ENCODE measurements at regions not wholly inside any gene's neighbourhood (a gene's known extent, or its start where the extent isn't known, plus 50 kb on each side); places are given as distances from the start of the nearest gene placed in this dataset.
"Not testable (repeated sequence)": the region's sequence is repeated elsewhere in the genome, so short reads cannot be mapped to it uniquely, and the experiment has no call there.

- DNase-seq: no peak
These were observed 161.7 kb upstream of the CDH5 start for GRCh38 chr16:66204756-66205155.

- DNase-seq: no peak
These were observed 163.0 kb upstream of the CDH5 start for GRCh38 chr16:66203476-66203875.

- no peak for DNase-seq
These were observed 167.3 kb upstream of the CDH5 start for GRCh38 chr16:66199189-66199588.

- no peak for DNase-seq
These were observed 167.8 kb upstream of the CDH5 start for GRCh38 chr16:66198641-66199040.

GRCh38 chr16:66197668-66198278 is 168.7 kb upstream of the CDH5 start:
- DNase-seq: no peak

GRCh38 chr16:66196770-66197169 is 169.7 kb upstream of the CDH5 start:
- DNase-seq: no peak

GRCh38 chr16:66194866-66195265 is 171.6 kb upstream of the CDH5 start:
- no peak for DNase-seq

- DNase-seq: no peak
These were observed 172.8 kb upstream of the CDH5 start for GRCh38 chr16:66193543-66194229.

GRCh38 chr16:66190411-66190810 is 176.1 kb upstream of the CDH5 start:
- no peak for DNase-seq

GRCh38 chr16:66189951-66190350 is 176.5 kb upstream of the CDH5 start:
- no peak for DNase-seq

GRCh38 chr16:66188917-66189725 is 177.4 kb upstream of the CDH5 start:
- DNase-seq: no peak

- no peak for DNase-seq
These were observed 180.2 kb upstream of the CDH5 start for GRCh38 chr16:66186251-66186785.

- no peak for DNase-seq
These were observed 183.9 kb upstream of the CDH5 start for GRCh38 chr16:66182592-66182991.

- DNase-seq: no peak
These were observed 189.8 kb upstream of the CDH5 start for GRCh38 chr16:66176731-66177130.

- DNase-seq: no peak
These were observed 190.4 kb upstream of the CDH5 start for GRCh38 chr16:66176111-66176510.

- no peak for DNase-seq
These were observed 190.9 kb upstream of the CDH5 start for GRCh38 chr16:66175636-66176035.

GRCh38 chr16:66175058-66175457 is 191.4 kb upstream of the CDH5 start:
- DNase-seq: no peak

- DNase-seq: not testable (repeated sequence)
These were observed 192.7 kb upstream of the CDH5 start for GRCh38 chr16:66173796-66174195.

GRCh38 chr16:66173181-66173580 is 193.3 kb upstream of the CDH5 start:
- not testable (repeated sequence) for DNase-seq

- DNase-seq: no peak
These were observed 194.0 kb upstream of the CDH5 start for GRCh38 chr16:66172463-66172862.

GRCh38 chr16:66171578-66171977 is 194.9 kb upstream of the CDH5 start:
- no peak for DNase-seq

- DNase-seq: no peak
These were observed 195.5 kb upstream of the CDH5 start for GRCh38 chr16:66170989-66171388.

- DNase-seq: no peak
These were observed 196.7 kb upstream of the CDH5 start for GRCh38 chr16:66169817-66170216.

- peak; percentile 49 for DNase-seq
These were observed 197.7 kb upstream of the CDH5 start for GRCh38 chr16:66168777-66169176.
